Trophoblast cell (in vitro differentiated cells and primary cell): ENCODE measurements at regions not wholly inside any gene's neighbourhood (a gene's known extent, or its start where the extent isn't known, plus 50 kb on each side); places are given as distances from the start of the nearest gene placed in this dataset.

ENCODE experiments used
- DNase-seq, 2 donors: peaks; one replicate each; pipeline ENCODE4 v3.0.0-alpha.2; 2016
- H2AFZ ChIP-seq: 2 replicates; pipeline ENCODE4 v1.6.1; 2013; ENCODE audit warnings: low read length, moderate library complexity, mild to moderate bottlenecking; ENCODE audit not compliant: insufficient read depth, poor library complexity
- H2AK5ac ChIP-seq: 2 replicates; pipeline ENCODE4 v1.6.1; 2013; ENCODE audit warnings: mild to moderate bottlenecking, low read length
- H2BK120ac ChIP-seq: 2 replicates; pipeline ENCODE4 v1.6.1; 2013; ENCODE audit warnings: low read length, mild to moderate bottlenecking, moderate library complexity; ENCODE audit not compliant: insufficient read depth, poor library complexity
- H2BK12ac ChIP-seq: 2 replicates; pipeline ENCODE4 v1.6.1; 2013; ENCODE audit warnings: mild to moderate bottlenecking, low read length, moderate library complexity
- H2BK5ac ChIP-seq: 2 replicates; pipeline ENCODE4 v1.6.1; 2013; ENCODE audit warnings: low read length, low read depth, moderate library complexity, mild to moderate bottlenecking; ENCODE audit not compliant: poor library complexity
- H3K14ac ChIP-seq: 2 replicates; pipeline ENCODE4 v1.6.1; 2013; ENCODE audit warnings: mild to moderate bottlenecking, low read length
- H3K18ac ChIP-seq: 2 replicates; pipeline ENCODE4 v1.6.1; 2013; ENCODE audit warnings: mild to moderate bottlenecking, low read length
- H3K23ac ChIP-seq: 2 replicates; pipeline ENCODE4 v1.6.1; 2013; ENCODE audit warnings: low read length
- H3K27ac ChIP-seq: 2 replicates; pipeline ENCODE4 v1.5.1; 2013; ENCODE audit warnings: low read depth, mild to moderate bottlenecking, inconsistent platforms, low read length, moderate library complexity
- H3K27me3 ChIP-seq: 2 replicates; pipeline ENCODE4 v1.6.1; 2013; ENCODE audit warnings: inconsistent platforms, mild to moderate bottlenecking, low read length, moderate library complexity; ENCODE audit not compliant: insufficient read depth
- H3K36me3 ChIP-seq, 2 experiments: 1 replicate in 1 of 2; 2 replicates in 1 of 2; pipeline ENCODE4 v1.6.1; 2013; ENCODE audit warnings: low read length in 2 of 2, mild to moderate bottlenecking in 2 of 2, moderate library complexity in 1 of 2; ENCODE audit not compliant: insufficient read depth in 2 of 2, control insufficient read depth in 1 of 2
- H3K4ac ChIP-seq: 2 replicates; pipeline ENCODE4 v1.6.1; 2013; ENCODE audit warnings: low read depth, mild to moderate bottlenecking, low read length, moderate library complexity
- H3K4me1 ChIP-seq, 2 experiments: 1 replicate in 1 of 2; 2 replicates in 1 of 2; pipeline ENCODE4 v1.6.1; 2013; ENCODE audit warnings: low read length in 2 of 2, mild to moderate bottlenecking in 2 of 2, moderate library complexity in 1 of 2; ENCODE audit not compliant: insufficient read depth in 2 of 2, control insufficient read depth in 1 of 2
- H3K4me2 ChIP-seq: 2 replicates; pipeline ENCODE4 v1.6.1; 2013; ENCODE audit warnings: inconsistent platforms, mild to moderate bottlenecking, low read length, moderate library complexity
- H3K4me3 ChIP-seq: 2 replicates; pipeline ENCODE4 v1.5.1; 2013; ENCODE audit warnings: mild to moderate bottlenecking, low read depth, low read length, inconsistent platforms
- H3K79me1 ChIP-seq: one replicate; pipeline ENCODE4 v1.6.1; 2013; ENCODE audit warnings: low read length
- H3K79me2 ChIP-seq: 2 replicates; pipeline ENCODE4 v1.6.1; 2013; ENCODE audit warnings: low read length, mild to moderate bottlenecking; ENCODE audit not compliant: control insufficient read depth, insufficient read depth, poor library complexity
- H3K9ac ChIP-seq: 2 replicates; pipeline ENCODE4 v1.6.1; 2013; ENCODE audit warnings: mild to moderate bottlenecking, low read length
- H3K9me3 ChIP-seq: 2 replicates; pipeline ENCODE4 v1.6.1; 2013; ENCODE audit warnings: low read depth, mild to moderate bottlenecking, control low read depth, inconsistent platforms, low read length; ENCODE audit not compliant: insufficient read depth
- H4K12ac ChIP-seq: 2 replicates; pipeline ENCODE4 v1.6.1; 2013; ENCODE audit warnings: low read depth, mild to moderate bottlenecking, low read length, moderate library complexity
- H4K8ac ChIP-seq: 2 replicates; pipeline ENCODE4 v1.6.1; 2013; ENCODE audit warnings: low read depth, mild to moderate bottlenecking, low read length, moderate library complexity
- H4K91ac ChIP-seq: one replicate; pipeline ENCODE4 v1.6.1; 2013; ENCODE audit warnings: low read depth, mild to moderate bottlenecking, low read length, moderate library complexity
- WGBS: extraction: QIAGEN DNeasy Blood & Tissue Kit; methylation state at CpG from one replicate; pipeline ENCODE4 v1.1.7; 2013; ENCODE audit warnings: missing lambda C conversion rate; ENCODE audit not compliant: insufficient read length, insufficient coverage; ENCODE audit errors: extremely low coverage; 5-methylcytosine and 5-hydroxymethylcytosine counted together

DNA sequence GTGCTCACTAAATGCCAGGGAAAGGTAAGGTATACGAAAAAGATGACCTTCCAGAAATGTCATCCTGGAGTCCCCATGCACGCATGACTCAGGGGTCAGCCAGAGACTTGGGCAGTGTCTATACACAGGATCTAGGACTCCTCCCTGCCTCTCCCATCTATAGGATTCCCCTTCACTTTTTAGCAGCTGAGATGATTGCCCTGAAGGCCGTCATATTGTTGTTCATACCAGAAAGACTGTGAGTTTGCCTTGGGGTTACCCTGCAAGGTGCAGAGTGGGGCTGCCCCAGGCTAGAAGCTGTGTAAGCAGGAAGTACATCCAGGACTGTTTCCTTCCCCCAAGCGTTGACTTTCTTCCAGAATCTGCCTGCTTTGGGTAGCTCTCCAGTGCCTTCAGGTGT is 55.1 kb upstream of the MAMLD1 start:
- H3K4me2 ChIP-seq: no peak overlapping the region
- no peak overlapping the region for H3K4me3 ChIP-seq
- no peak overlapping the region for H3K18ac ChIP-seq
- no peak overlapping the region for H3K23ac ChIP-seq
- no peak overlapping the region for H4K12ac ChIP-seq
- no peaks in the 10 kb centered on the region for H3K9me3 ChIP-seq
- no peak overlapping the region for H3K27ac ChIP-seq
- H3K79me2 ChIP-seq: no peaks in the 10 kb centered on the region
- H3K79me1 ChIP-seq: no peaks in the 10 kb centered on the region
- no peak overlapping the region for H2BK120ac ChIP-seq
- no peak overlapping the region for H2AFZ ChIP-seq
- no peak for DNase-seq
- H3K36me3 ChIP-seq: no peaks in the 10 kb centered on the region
- H3K27me3 ChIP-seq: no peaks in the 10 kb centered on the region
- H3K14ac ChIP-seq: no peak overlapping the region
- H3K4me1 ChIP-seq: no peaks in the 10 kb centered on the region
- H2BK12ac ChIP-seq: no peak overlapping the region
- H2AK5ac ChIP-seq: no peak overlapping the region
- H4K91ac ChIP-seq: no peak overlapping the region
- H2BK5ac ChIP-seq: no peak overlapping the region
- no CpG with 5 or more reads among the region's 4 CpGs for WGBS
- no peak overlapping the region for H3K4ac ChIP-seq
- no peak overlapping the region for H3K9ac ChIP-seq
- H4K8ac ChIP-seq: no peak overlapping the region

GRCh38 chrX:150308532-150309157 is 54.5 kb upstream of the MAMLD1 start:
- no peak overlapping the region for H2BK5ac ChIP-seq
- no peak overlapping the region for H3K4ac ChIP-seq
- H3K4me1 ChIP-seq: no peaks in the 10 kb centered on the region
- no peak for DNase-seq
- H3K4me3 ChIP-seq: no peak overlapping the region
- no peak overlapping the region for H3K23ac ChIP-seq
- no peaks in the 10 kb centered on the region for H3K79me2 ChIP-seq
- no peak overlapping the region for H4K12ac ChIP-seq
- H4K8ac ChIP-seq: no peak overlapping the region
- no peak overlapping the region for H2AFZ ChIP-seq
- H2BK120ac ChIP-seq: no peak overlapping the region
- no peak overlapping the region for H3K27ac ChIP-seq
- H3K79me1 ChIP-seq: no peaks in the 10 kb centered on the region
- H3K27me3 ChIP-seq: no peaks in the 10 kb centered on the region
- no peaks in the 10 kb centered on the region for H3K36me3 ChIP-seq
- H3K9me3 ChIP-seq: no peaks in the 10 kb centered on the region
- no peak overlapping the region for H3K4me2 ChIP-seq
- H3K18ac ChIP-seq: no peak overlapping the region
- no peak overlapping the region for H2AK5ac ChIP-seq
- H3K14ac ChIP-seq: no peak overlapping the region
- no CpG with 5 or more reads among the region's 9 CpGs for WGBS
- no peak overlapping the region for H2BK12ac ChIP-seq
- no peak overlapping the region for H4K91ac ChIP-seq
- no peak overlapping the region for H3K9ac ChIP-seq

GRCh38 chrX:150310417-150310816 is 52.7 kb upstream of the MAMLD1 start:
- no peak overlapping the region for H3K18ac ChIP-seq
- no peak overlapping the region for H2AK5ac ChIP-seq
- no peaks in the 10 kb centered on the region for H3K79me2 ChIP-seq
- H3K9me3 ChIP-seq: no peaks in the 10 kb centered on the region
- H3K79me1 ChIP-seq: no peaks in the 10 kb centered on the region
- no peak overlapping the region for H3K14ac ChIP-seq
- no peak overlapping the region for H4K8ac ChIP-seq
- H3K36me3 ChIP-seq: no peaks in the 10 kb centered on the region
- no peak overlapping the region for H4K91ac ChIP-seq
- H3K4me3 ChIP-seq: no peak overlapping the region
- no peak overlapping the region for H2BK5ac ChIP-seq
- H4K12ac ChIP-seq: no peak overlapping the region
- no peak overlapping the region for H3K4ac ChIP-seq
- no peak overlapping the region for H3K27ac ChIP-seq
- H3K4me2 ChIP-seq: no peak overlapping the region
- H2BK120ac ChIP-seq: no peak overlapping the region
- DNase-seq: no peak
- no peak overlapping the region for H3K23ac ChIP-seq
- WGBS: no CpG with 5 or more reads among the region's 4 CpGs
- H2AFZ ChIP-seq: no peak overlapping the region
- no peak overlapping the region for H2BK12ac ChIP-seq
- H3K27me3 ChIP-seq: no peaks in the 10 kb centered on the region
- H3K4me1 ChIP-seq: no peaks in the 10 kb centered on the region
- H3K9ac ChIP-seq: no peak overlapping the region

- no peak for DNase-seq
- no peak overlapping the region for H3K4me2 ChIP-seq
- H2BK5ac ChIP-seq: no peak overlapping the region
- no peak overlapping the region for H4K91ac ChIP-seq
- H4K8ac ChIP-seq: no peak overlapping the region
- no peak overlapping the region for H2BK120ac ChIP-seq
- no peaks in the 10 kb centered on the region for H3K79me2 ChIP-seq
- no peaks in the 10 kb centered on the region for H3K79me1 ChIP-seq
- H2AK5ac ChIP-seq: no peak overlapping the region
- H3K9me3 ChIP-seq: no peaks in the 10 kb centered on the region
- no peak overlapping the region for H2BK12ac ChIP-seq
- H3K18ac ChIP-seq: no peak overlapping the region
- WGBS: no CpG with 5 or more reads among the region's 1 CpG
- no peaks in the 10 kb centered on the region for H3K27me3 ChIP-seq
- H3K14ac ChIP-seq: no peak overlapping the region
- no peak overlapping the region for H3K23ac ChIP-seq
- H3K36me3 ChIP-seq: no peaks in the 10 kb centered on the region
- H4K12ac ChIP-seq: no peak overlapping the region
- no peak overlapping the region for H3K9ac ChIP-seq
- no peaks in the 10 kb centered on the region for H3K4me1 ChIP-seq
- H2AFZ ChIP-seq: no peak overlapping the region
- H3K4me3 ChIP-seq: no peak overlapping the region
- no peak overlapping the region for H3K4ac ChIP-seq
- no peak overlapping the region for H3K27ac ChIP-seq
Measured at GRCh38 chrX:150310881-150311280, 52.2 kb upstream of the MAMLD1 start.
